PC-9 (cell line): ENCODE measurements at regions not wholly inside any gene's neighbourhood (a gene's known extent, or its start where the extent isn't known, plus 50 kb on each side); places are given as distances from the start of the nearest gene placed in this dataset.

Experiments used
- BruUV-seq: library from RNA; stranded (reverse); fragments of 400-500 nt; replicated peaks from 2 replicates; lab custom pipeline; 2021; lab: Mats Ljungman, UMichigan
- CTCF ChIA-PET: fragments of 300-600 bp; sonication (Branson Sonifier 250); formaldehyde crosslinking; loops from one replicate; lab custom pipeline; 2022; ENCODE audit warnings: antibody characterized with exemption; lab: Charles Lee
- POLR2A ChIA-PET: fragments of 300-600 bp; sonication (Branson Sonifier 250); formaldehyde crosslinking; loops from one replicate; lab custom pipeline; 2022; ENCODE audit warnings: antibody characterized with exemption; ENCODE audit not compliant: unreplicated experiment; lab: Charles Lee
- DNase-seq, 2 experiments: peaks; one replicate each; pipeline versions ENCODE4 v3.0.0 to v3.0.0-alpha.2; 2015 to 2022; ENCODE audit warnings: mixed read lengths in 1 of 2
- H2AFZ ChIP-seq: fragments of 200-600 bp; sonication (generic); 2 replicates; pipeline ENCODE4 v1.8.1; 2017; ENCODE audit warnings: antibody characterized with exemption
- H3F3A ChIP-seq: fragments of 200-600 bp; sonication (generic); 2 replicates; pipeline ENCODE4 v1.8.1; 2017; ENCODE audit warnings: antibody characterized with exemption, mild to moderate bottlenecking, low read depth; ENCODE audit not compliant: insufficient read depth
- H3K27ac ChIP-seq: fragments of 200-600 bp; sonication (generic); 2 replicates; pipeline ENCODE4 v1.6.1; 2016; ENCODE audit warnings: mixed run types
- H3K27me3 ChIP-seq: fragments of 200-600 bp; sonication (generic); 2 replicates; pipeline ENCODE4 v1.6.1; 2016; ENCODE audit warnings: low read depth, mixed run types; ENCODE audit not compliant: insufficient read depth
- H3K36me3 ChIP-seq: fragments of 200-600 bp; sonication (generic); 2 replicates; pipeline ENCODE4 v1.6.1; 2016; ENCODE audit warnings: low read depth, mixed run types
- H3K4me1 ChIP-seq: fragments of 200-600 bp; sonication (generic); replicated peaks from 2 replicates; pipeline ENCODE4 v1.6.1; 2016; ENCODE audit warnings: mixed run types; ENCODE audit not compliant: insufficient read depth
- H3K4me2 ChIP-seq: fragments of 200-600 bp; sonication (generic); 2 replicates; pipeline ENCODE4 v1.6.1; 2017; ENCODE audit warnings: mixed run types
- H3K4me3 ChIP-seq: fragments of 200-600 bp; sonication (generic); 2 replicates; pipeline ENCODE4 v1.6.1; 2016; ENCODE audit warnings: mixed run types
- H3K79me2 ChIP-seq: fragments of 200-600 bp; sonication (generic); 2 replicates; pipeline ENCODE4 v1.6.1; 2017; ENCODE audit warnings: low read depth, mixed run types
- H3K9me2 ChIP-seq: fragments of 200-600 bp; sonication (generic); 2 replicates; pipeline ENCODE4 v1.8.1; 2017; ENCODE audit warnings: mild to moderate bottlenecking; ENCODE audit not compliant: insufficient read depth
- H3K9me3 ChIP-seq: fragments of 200-600 bp; sonication (generic); 2 replicates; pipeline ENCODE4 v1.8.1; 2016; ENCODE audit warnings: low read depth; ENCODE audit not compliant: insufficient read depth
- H4K20me1 ChIP-seq: fragments of 200-600 bp; sonication (generic); 2 replicates; pipeline ENCODE4 v1.8.1; 2017; ENCODE audit not compliant: insufficient read depth
- EZH2 ChIP-seq: fragments of 200-600 bp; sonication (generic); IDR thresholded peaks from 2 replicates; pipeline ENCODE4 v1.8.0; 2017; ENCODE audit warnings: antibody characterized with exemption, low read depth
- intact Hi-C: fragments of 100-400 bp; cut with micrococcal nuclease; formaldehyde crosslinking; loops from one replicate; pipeline ENCODE4 v1.10.0; 2022; ENCODE audit not compliant: unreplicated experiment
- TF ChIP-seq, protein P1 (sequence below): fragments of 200-600 bp; sonication (generic); conservative IDR thresholded peaks from 2 replicates; pipeline ENCODE4 v1.6.1; 2017; ENCODE audit warnings: mixed run types, antibody characterized with exemption, mild to moderate bottlenecking, moderate library complexity

GRCh38 chr3:73177827-73178226, 116.4 kb downstream of the EBLN2 start:
- no peaks in the 10 kb centered on the region for H3K4me1 ChIP-seq
- H4K20me1 ChIP-seq: no peaks in the 10 kb centered on the region
- no peak overlapping the region for H3K4me2 ChIP-seq
- no peaks in the 10 kb centered on the region for H3K36me3 ChIP-seq
- ChIA-PET POLR2A (no interaction called here), CTCF (no interaction called here)
- H3K27me3 ChIP-seq: peaks cover 16% of the 10 kb centered on the region
- H3K27ac ChIP-seq: no peak overlapping the region
- no peaks in the 10 kb centered on the region for H3K9me2 ChIP-seq
- no peaks in the 10 kb centered on the region for H3F3A ChIP-seq
- no peak overlapping the region for H3K4me3 ChIP-seq
- intact Hi-C loops: no loop called here
- H2AFZ ChIP-seq: no peak overlapping the region
- H3K79me2 ChIP-seq: no peaks in the 10 kb centered on the region
- no peaks in the 10 kb centered on the region for H3K9me3 ChIP-seq
- no peak for DNase-seq
- TF ChIP-seq, protein P1, sequence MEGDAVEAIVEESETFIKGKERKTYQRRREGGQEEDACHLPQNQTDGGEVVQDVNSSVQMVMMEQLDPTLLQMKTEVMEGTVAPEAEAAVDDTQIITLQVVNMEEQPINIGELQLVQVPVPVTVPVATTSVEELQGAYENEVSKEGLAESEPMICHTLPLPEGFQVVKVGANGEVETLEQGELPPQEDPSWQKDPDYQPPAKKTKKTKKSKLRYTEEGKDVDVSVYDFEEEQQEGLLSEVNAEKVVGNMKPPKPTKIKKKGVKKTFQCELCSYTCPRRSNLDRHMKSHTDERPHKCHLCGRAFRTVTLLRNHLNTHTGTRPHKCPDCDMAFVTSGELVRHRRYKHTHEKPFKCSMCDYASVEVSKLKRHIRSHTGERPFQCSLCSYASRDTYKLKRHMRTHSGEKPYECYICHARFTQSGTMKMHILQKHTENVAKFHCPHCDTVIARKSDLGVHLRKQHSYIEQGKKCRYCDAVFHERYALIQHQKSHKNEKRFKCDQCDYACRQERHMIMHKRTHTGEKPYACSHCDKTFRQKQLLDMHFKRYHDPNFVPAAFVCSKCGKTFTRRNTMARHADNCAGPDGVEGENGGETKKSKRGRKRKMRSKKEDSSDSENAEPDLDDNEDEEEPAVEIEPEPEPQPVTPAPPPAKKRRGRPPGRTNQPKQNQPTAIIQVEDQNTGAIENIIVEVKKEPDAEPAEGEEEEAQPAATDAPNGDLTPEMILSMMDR: no peak
- TF ChIP-seq EZH2: no peak
- no TSS peak for BruUV-seq

DNA sequence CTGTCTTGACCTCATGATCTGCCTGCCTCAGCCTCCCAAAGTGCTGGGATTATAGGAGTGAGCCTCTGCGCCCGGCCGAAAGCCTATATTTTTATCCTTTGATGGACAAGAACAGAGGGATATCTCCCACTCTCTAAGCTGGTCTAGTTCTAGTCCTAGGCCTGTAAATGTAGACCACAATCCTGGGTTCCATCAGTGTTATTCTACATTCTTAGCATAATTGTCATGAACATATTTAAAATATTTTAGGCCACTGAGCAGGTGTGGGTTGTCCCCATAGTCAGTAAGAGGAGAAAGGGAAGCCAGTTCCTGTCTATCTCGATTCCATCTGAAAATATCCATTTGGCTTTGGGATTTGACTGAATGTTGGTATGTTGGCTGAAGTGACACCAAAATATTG, 118.1 kb downstream of the EBLN2 start:
- no peaks in the 10 kb centered on the region for H3K36me3 ChIP-seq
- no peaks in the 10 kb centered on the region for H4K20me1 ChIP-seq
- no peaks in the 10 kb centered on the region for H3F3A ChIP-seq
- H3K4me1 ChIP-seq: no peaks in the 10 kb centered on the region
- H3K9me2 ChIP-seq: no peaks in the 10 kb centered on the region
- intact Hi-C loops: no loop called here
- DNase-seq: no peak
- TF ChIP-seq, protein P1: no peak
- no peak for TF ChIP-seq EZH2
- H3K9me3 ChIP-seq: no peaks in the 10 kb centered on the region
- no peak overlapping the region for H3K27ac ChIP-seq
- ChIA-PET CTCF (no interaction called here), POLR2A (interaction anchor here (0.6 kb wide), 2 partner anchors 14 to 1888 kb away, joined by 3 to 5 read pairs; no protein-coding TSS in a partner anchor)
- BruUV-seq: no TSS peak
- no peak overlapping the region for H2AFZ ChIP-seq
- H3K4me2 ChIP-seq: no peak overlapping the region
- peaks cover 14% of the 10 kb centered on the region for H3K27me3 ChIP-seq
- H3K79me2 ChIP-seq: no peaks in the 10 kb centered on the region
- H3K4me3 ChIP-seq: no peak overlapping the region

GRCh38 chr3:73186741-73187140, 125.3 kb downstream of the EBLN2 start:
- H3K9me2 ChIP-seq: no peaks in the 10 kb centered on the region
- BruUV-seq: no TSS peak
- no peaks in the 10 kb centered on the region for H3K36me3 ChIP-seq
- no peak for TF ChIP-seq EZH2
- TF ChIP-seq, protein P1: no peak
- no peaks in the 10 kb centered on the region for H3K4me1 ChIP-seq
- no peak overlapping the region for H3K27ac ChIP-seq
- ChIA-PET POLR2A (no interaction called here), CTCF (interaction anchor here (0.6 kb wide), 1 partner anchor 11 kb away, joined by 7 read pairs; no protein-coding TSS in a partner anchor)
- H3K4me3 ChIP-seq: no peak overlapping the region
- intact Hi-C loops: no loop called here
- no peaks in the 10 kb centered on the region for H3F3A ChIP-seq
- H3K27me3 ChIP-seq: peaks cover 9% of the 10 kb centered on the region
- no peaks in the 10 kb centered on the region for H3K9me3 ChIP-seq
- no peaks in the 10 kb centered on the region for H4K20me1 ChIP-seq
- no peaks in the 10 kb centered on the region for H3K79me2 ChIP-seq
- no peak for DNase-seq
- no peak overlapping the region for H3K4me2 ChIP-seq
- H2AFZ ChIP-seq: no peak overlapping the region
